NCI-H2107 treated with DMSO at 0.1 percent for 48 hours (cell line): ENCODE measurements at regions not wholly inside any gene's neighbourhood (a gene's known extent, or its start where the extent isn't known, plus 50 kb on each side); places are given as distances from the start of the nearest gene placed in this dataset.

ENCODE experiments used
- DNase-seq: peaks from one replicate; lab custom pipeline; 2025; ENCODE audit not compliant: unreplicated experiment; lab: John Stamatoyannopoulos, UW

- DNase-seq = no peak
These were observed 50.8 kb upstream of the TSHZ2 start for GRCh38 chr20:52921340-52921739.

GRCh38 chr20:52918311-52918710 is 53.8 kb upstream of the TSHZ2 start:
- no peak for DNase-seq

- no peak for DNase-seq
These were observed 56.6 kb upstream of the TSHZ2 start for GRCh38 chr20:52915564-52915963.

GRCh38 chr20:52914870-52915269 is 57.3 kb upstream of the TSHZ2 start:
- no peak for DNase-seq

- DNase-seq = no peak
These were observed 58.3 kb upstream of the TSHZ2 start for GRCh38 chr20:52913650-52914387.

- DNase-seq = no peak
These were observed 66.7 kb upstream of the TSHZ2 start for GRCh38 chr20:52905241-52905994.

- no peak for DNase-seq
These were observed 67.3 kb upstream of the TSHZ2 start for GRCh38 chr20:52904837-52905236.

GRCh38 chr20:52899041-52899608 is 73.0 kb upstream of the TSHZ2 start:
- no peak for DNase-seq

GRCh38 chr20:52896348-52896747 is 75.8 kb upstream of the TSHZ2 start:
- no peak for DNase-seq

GRCh38 chr20:52895701-52896100 is 76.5 kb upstream of the TSHZ2 start:
- no peak for DNase-seq

- DNase-seq = no peak
These were observed 76.9 kb upstream of the TSHZ2 start for GRCh38 chr20:52895235-52895634.

- DNase-seq = no peak
These were observed 78.7 kb upstream of the TSHZ2 start for GRCh38 chr20:52893498-52893897.

GRCh38 chr20:52892023-52892422 is 80.1 kb upstream of the TSHZ2 start:
- DNase-seq = no peak

- DNase-seq = no peak
These were observed 82.0 kb upstream of the TSHZ2 start for GRCh38 chr20:52890130-52890529.

GRCh38 chr20:52889225-52889624 is 82.9 kb upstream of the TSHZ2 start:
- no peak for DNase-seq

GRCh38 chr20:52888096-52888495 is 84.1 kb upstream of the TSHZ2 start:
- no peak for DNase-seq

- no peak for DNase-seq
These were observed 91.2 kb upstream of the TSHZ2 start for GRCh38 chr20:52880997-52881396.

- DNase-seq = no peak
These were observed 91.9 kb upstream of the TSHZ2 start for GRCh38 chr20:52880259-52880658.

- no peak for DNase-seq
These were observed 97.9 kb upstream of the TSHZ2 start for GRCh38 chr20:52874241-52874640.

GRCh38 chr20:52869698-52870501 is 102.3 kb upstream of the TSHZ2 start:
- no peak for DNase-seq

- no peak for DNase-seq
These were observed 102.9 kb upstream of the TSHZ2 start for GRCh38 chr20:52869276-52869675.
